ENCODE measurements at regions not wholly inside any gene's neighbourhood (a gene's known extent, or its start where the extent isn't known, plus 50 kb on each side); places are given as distances from the start of the nearest gene placed in this dataset.
"Not testable (repeated sequence)": the region's sequence is repeated elsewhere in the genome, so short reads cannot be mapped to it uniquely, and the experiment has no call there.

DNA sequence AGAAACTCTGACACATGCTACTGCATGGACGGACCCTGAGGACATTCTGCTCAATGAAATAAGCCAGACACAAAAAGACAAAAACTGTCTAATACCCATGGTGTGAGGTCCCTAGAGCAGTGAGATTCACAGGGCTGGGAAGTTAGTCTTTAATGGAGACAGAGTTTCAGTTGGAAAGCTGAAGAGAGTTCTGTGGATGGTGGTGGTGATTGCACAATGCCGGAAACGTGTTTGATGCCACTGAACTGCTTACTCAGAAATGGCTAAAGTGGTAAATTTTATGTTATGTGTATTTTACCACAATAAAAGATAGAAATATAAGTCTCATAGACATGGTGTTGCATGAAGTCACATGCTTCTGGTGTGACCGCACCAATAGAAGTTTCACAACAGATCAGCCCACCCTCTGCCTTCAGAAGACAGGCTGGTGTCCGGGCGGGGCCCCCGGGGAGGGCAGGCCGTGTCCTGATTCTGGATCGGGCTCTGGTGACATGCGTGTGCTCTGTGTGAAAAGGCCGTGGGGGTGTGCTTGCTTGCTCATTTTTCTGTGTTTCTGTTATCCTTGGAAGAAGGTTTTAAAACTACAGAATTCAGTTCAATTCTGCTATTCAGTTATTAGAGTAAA lies 108.5 kb upstream of the ZNF469 start:
- DNase-seq: not testable (repeated sequence)

DNA sequence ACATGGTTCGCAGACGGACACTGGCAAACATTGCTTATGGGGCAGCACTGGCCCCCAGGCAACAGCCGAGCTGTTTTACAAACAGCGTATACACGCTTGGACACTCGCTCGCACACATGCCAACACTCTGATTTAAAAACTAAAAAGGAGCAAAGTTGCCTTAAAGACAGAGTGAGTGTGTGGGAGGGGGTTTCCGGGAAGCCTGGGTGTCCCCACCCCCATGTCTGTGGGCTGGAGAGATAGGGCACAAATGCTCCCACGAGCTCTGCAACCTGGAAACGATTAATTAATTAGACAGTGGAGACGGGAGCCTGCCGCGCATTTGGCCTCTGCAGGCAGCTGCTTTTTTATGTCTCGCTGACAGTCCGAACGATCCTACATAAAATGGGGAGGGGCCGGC lies 107.9 kb upstream of the ZNF469 start:
- no peak for DNase-seq

DNA sequence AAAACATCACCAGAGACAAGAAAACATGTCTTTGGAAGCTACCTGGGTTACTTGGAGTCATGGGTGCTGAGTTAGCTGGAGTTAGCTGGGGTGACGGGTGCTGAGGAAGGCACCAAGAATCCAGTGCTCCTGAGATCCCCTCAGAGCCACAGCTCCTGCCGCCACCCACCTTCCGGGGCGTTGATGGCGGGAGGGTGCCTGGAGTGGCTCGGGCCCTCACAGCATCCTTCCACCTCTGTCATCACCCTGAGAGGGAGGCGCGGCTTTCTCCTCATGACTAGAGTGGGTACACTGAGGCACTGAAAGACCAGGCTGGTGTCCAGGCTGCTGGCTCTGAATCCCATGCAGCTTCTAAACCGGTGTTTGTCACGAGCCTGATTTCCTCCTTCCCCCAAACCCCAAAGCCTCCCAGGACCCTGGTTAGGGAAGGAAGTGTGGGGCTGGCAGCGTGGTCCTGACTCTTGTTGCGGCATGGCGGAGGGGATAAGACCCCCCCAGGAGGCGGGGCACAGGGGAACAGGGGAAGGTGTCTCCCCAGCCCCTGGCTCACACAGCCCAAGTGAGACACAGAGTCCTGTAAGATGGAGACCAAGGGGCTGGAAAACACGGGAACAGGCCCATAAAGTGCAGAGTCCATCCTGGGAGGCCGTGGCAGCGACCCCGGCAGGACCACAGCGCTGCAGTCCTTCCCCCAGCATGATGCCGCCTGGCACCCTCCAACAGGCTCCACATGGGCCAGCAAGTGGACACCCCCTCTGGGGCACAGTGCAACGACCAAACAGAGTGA lies 107.2 kb upstream of the ZNF469 start:
- not testable (repeated sequence) for DNase-seq

DNA sequence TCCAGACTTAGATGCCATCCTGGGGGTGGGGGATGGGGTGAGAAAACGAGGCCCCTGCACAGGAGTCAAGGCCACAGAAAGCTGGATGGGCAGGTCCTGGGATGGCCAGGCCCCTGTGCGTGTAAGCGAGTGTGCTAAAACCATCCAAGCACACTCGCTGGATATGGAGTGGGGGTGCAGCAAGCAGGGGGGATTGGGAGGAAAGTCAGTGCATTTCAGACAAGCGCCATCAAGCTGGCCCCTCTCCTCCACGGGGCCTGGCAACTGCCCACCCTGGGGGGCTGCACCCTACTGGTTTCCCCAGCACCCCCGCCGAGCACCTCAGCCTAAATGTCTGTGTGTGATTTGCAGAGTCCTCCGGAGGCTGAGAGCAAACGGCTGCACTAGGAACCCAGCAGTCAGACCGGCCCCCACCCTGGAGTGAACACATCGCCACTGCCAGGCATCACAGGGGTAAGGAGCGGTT lies 106.6 kb upstream of the ZNF469 start:
- DNase-seq: not testable (repeated sequence)

DNA sequence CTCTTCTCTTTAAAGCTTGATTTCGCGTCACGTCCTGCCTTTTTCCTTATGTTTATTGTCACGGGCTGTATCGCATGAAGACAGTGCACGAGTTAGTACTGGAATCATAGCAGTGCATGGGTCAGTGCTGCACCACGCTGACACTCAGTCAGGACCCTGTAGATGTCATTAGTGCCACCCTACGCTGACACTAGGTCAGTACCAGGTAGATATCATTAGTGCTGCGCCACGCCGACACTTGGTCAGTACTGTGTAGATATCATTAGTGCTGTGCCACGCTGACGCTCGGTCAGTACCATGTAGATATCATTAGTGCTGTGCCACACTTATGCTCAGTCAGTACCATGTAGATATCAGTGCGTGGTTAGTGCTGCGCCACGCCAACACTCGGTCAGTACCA lies 106.2 kb upstream of the ZNF469 start:
- no peak for DNase-seq

DNA sequence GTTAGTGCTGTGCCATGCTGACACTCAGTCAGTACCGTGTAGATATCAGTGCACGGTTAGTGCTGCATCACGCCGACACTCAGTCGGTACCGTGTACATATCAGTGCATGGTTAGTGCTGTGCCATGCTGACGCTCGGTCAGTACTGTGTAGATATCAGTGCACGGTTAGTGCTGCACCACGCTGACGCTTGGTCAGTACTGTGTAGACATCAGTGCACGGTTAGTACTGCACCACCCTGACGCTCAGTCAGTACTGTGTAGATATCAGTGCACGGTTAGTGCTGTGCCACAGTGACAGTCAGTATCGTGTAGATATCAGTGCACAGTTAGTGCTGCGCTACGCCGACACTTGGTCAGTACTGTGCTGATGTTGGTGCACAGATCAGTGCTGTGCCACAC lies 102.8 kb upstream of the ZNF469 start:
- no peak for DNase-seq

DNA sequence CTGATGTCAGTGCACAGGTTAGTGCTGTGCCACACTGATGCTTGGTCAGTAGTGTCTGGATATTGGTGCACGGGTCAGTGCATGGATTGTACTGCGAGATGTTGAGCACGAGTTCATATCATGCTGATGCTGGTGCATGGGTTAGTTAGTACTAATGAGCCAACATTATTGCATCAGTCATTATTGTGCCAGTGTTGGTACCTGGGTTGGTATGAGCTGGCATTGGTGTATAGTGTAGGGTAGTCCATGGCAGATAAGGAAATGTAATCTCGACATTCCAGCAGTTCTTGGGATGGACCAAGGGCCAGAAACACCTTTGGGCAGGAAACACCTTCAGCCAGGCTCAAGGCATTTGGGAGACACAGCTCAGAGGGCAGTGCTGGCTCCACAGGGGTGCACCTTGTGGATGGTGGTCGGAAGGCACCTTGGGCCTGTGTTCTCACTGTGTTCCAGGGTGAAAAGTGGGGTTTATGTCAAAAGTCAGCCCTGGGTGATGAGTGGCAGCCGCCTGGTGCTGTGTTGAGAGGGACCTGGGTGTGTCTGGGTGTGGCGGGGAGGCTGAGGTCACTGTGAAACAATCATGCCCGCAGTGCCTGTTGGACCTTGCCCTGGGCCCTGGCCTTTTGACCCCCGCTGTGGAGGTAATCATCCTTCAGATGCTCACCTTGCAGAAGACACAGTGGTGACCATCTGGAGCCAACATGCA lies 100.7 kb upstream of the ZNF469 start:
- DNase-seq: no peak

DNA sequence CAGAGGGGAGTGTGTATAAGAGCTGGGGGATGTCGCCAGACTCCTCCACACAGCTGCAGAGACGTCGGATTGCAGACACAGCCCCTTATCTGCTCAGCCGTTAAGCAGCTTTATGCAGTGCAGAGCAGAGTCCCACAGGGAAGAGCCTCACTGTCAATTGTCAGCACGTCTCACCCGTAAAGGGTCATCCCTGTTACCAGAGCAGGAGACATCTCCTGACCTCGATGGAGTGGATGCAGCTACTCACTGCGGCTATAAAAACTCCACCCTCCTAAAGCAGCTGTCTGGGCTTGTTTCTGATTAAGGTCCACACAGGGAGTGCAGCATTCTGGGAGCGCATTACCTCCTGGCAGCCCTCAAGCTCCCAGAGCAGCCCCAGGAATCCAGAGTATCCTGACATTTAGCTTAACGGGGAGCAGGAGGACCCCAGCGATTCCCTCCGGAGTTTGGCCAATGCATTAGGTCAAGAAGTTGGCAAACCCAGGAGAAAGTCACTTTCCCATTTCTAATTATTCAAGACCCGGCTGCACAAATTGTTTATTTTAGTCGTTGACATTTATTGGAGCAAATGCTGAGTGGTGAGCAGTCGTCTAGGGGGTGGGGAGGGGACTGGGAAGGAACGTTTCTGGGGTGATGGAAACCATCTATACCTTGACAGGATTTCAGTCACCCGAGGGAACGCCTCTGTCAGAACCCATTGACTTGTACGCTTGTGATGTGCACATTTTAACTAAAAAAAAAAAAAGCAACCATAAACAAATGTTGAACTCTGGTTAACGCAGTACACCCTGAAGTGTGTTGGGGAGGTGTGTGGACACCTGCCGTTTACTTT lies 100.0 kb upstream of the ZNF469 start:
- no peak for DNase-seq

DNA sequence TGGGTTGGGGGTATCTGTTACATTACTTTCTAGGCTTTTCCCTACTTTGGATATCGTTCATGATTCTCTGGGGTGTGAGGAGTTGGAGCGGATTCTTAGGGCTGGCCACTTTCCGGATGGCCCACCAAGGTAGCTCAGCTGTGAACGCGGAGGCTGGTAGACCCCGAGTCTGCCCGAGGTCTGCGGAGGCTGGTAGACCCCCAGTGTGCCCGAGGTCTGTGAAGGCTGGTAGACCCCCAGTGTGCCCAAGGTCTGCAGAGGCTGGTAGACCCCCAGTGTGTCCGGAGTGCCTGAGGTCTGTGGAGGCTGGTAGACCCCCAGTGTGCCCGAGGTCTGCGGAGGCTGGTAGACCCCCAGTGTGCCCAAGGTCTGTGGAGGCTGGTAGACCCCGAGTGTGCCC lies 99.2 kb upstream of the ZNF469 start:
- no peak for DNase-seq

DNA sequence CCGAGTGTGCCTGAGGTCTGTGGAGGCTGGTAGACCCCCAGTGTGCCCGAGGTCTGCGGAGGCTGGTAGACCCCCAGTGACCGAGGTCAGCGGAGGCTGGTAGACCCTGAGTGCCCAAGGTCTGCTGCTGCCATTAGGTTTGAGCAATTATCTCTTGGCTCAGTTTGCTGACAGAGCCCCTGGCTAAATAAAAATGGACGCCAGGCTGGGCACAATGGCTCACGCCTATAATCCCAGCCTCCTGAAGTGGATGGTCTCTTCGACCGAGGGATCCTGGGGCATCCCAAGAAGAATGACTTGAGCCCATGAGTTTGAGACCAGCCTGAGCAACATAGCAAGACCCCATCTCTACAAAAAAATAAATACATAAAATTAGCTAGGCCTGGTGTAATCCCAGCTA lies 98.7 kb upstream of the ZNF469 start:
- no peak for DNase-seq

DNA sequence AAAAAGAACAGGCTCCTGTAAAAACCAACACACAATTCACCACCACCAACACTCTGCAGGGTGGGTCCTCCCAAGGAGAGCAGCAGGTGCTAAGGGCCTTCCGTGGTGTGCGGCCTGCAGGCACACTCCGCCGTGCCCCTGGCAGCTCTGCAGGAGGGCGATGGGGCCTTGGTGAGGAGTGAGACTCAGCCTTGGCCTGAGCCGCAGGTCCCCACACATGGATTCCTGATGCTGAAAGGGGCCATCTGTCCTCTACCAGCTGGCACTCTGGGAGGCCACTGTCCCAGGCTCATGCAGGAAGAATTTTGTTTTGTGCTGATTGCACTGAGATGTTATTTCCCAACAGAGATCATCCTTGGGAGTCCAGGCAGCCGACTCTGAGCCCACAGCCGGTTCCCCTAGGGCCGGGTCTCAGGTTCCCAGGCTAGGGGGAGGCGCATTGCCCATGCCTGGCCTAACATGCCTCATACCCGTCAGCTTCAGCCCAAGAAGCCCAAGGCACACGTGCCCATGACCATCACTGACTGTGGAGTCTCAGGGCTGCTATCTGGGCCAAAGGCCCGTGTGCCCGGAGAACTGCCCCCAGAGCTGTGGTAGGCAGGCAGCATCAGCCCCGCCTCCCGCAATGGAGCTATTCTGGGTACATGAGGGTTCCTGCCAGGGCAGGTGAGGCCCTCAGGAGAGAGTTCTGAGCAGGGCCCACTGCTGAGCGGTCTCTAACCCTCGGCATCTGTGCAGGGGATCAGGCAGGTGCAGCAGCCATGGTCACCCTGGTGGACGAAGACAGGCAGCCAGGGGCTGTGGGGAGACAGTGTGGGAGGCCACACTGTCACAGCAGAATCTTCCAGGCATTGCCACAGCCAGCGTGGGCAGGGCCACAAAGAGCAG lies 97.9 kb upstream of the ZNF469 start:
- no peak for DNase-seq

DNA sequence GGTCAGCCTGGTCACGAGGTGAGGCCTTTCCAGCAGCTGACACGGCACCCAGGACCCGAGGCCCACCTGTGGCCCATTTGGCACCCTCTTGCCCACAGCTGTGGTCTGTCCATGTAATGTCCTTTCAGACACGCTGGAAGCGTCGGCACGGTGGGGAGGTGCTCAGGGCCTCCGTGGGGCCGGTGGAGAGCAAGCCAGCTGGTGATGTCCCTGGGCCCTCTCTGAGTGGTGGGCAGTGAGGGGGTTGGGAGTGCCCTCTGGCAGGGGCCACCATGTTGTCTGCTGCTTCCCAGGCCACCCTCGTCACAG lies 97.3 kb upstream of the ZNF469 start:
- DNase-seq: no peak

DNA sequence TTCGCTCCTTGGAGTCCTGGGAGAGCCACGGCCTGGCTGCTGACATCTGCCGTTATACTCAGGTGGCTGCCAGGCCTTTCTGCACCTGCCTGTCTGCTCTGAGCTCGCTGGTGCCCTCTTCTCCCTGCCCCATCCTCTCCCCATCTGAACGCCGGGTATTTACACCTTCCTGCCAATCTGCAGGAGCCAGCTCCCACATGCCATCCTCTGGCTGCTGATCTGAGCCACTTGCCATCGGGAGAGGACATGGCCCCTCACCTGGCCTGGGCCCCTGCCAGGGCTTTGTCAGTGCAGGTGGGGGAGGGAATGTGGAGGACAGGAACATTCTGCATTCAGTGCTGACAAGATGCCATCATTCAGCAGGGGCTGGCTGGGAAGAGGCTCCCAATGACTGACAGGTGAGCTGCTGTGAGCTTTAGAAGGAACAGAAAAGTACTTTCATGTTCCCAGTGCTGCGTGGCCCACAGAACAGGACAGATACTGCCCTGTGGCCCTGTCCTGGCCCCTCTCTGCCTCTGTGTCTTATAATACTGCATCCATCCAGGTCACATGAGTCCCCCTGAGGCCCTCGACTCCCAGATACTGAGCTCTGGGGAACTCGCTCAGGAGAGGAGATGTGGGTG lies 96.3 kb upstream of the ZNF469 start:
- DNase-seq: no peak

DNA sequence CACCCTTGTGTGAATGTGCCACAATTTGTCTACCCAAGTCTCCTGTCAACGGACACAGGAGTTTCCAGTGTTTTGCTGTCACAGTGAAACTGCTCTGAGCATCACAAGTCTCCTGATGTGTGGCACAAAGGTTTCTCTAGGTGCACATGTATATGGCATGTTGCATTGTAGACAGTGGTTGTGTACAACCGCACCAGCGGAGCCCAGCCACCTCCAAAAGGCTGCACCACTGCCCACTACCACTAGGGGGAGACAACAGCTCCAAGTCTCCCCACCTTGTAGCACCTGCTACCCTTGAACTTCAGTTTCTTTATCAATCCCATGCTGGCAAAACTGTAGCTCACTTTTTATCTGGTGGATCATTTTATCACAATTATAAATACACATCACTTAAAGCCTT lies 95.5 kb upstream of the ZNF469 start:
- no peak for DNase-seq

DNA sequence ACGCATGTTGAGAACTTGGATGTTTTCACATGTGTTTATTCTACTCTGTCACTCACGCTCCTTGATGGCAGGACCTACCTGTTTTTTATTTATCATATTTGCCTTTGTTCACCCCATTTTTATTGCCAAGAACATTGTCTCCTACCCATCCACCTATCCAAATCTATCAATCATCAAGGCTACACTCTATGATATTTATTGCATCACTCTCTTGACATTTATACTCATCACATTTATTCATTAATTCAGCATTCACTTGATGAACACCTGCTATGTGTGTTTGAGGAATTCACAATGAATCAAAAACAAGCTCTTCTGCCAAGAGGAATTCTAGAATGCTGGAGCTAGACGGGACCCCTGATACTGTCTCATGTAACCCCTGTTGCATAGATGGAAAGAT lies 94.5 kb upstream of the ZNF469 start:
- DNase-seq: no peak

DNA sequence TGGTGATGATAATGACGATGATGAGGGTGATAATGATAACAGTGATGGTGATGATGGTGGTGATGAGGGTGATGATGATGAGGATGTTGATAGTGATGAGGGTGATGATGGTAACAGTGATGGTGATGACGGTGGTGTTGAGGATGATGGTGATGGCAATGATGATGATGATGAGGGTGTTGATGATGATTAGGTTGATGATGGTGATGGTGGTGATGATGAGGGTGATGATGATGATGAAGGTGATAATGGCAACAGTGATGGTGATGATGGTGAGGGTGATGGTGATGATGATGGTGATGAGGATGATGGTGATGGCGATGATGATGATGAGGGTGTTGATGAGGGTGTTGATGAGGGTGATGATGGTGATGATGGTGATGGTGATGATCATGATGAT lies 93.8 kb upstream of the ZNF469 start:
- no peak for DNase-seq

DNA sequence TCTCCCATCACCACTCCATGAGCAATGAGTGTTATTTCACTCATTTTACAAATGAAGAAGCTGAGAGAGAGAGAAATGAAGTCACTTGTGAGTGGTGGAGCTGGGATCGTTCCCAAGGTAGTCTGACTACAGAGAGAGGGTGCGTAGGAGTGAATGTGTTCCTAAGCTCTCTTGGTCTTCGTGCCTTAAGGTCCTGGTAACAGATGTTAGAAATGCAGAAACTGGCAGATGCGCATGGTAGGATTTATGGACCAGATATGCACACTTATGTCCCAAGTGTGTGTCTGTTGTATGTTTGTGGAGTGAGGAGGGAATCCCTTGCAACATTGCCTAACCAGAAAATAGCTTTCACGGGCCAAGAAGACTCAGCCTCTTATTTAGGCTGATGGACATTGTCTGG lies 93.2 kb upstream of the ZNF469 start:
- DNase-seq: no peak

DNA sequence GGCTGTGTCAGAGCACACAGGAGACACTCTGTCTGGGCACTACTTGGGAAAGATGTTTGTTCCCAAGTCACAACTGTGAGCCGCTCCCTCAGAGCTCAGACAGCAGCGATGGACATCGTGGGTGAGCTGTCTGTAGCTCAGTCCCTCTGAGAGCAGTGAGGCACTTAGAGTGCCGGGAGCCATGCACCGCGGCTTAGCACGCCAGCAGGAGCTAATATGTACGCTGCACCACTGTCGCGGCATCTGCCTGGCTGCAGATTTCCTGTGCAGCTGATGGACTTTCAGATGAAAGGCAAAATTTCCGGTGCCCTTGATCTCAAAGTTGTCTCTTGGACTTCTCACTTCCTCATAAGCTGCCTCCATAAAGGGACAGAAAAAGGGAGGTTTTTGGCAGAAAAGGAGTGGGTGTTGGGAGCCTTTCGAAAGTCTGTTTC lies 92.8 kb upstream of the ZNF469 start:
- no peak for DNase-seq

DNA sequence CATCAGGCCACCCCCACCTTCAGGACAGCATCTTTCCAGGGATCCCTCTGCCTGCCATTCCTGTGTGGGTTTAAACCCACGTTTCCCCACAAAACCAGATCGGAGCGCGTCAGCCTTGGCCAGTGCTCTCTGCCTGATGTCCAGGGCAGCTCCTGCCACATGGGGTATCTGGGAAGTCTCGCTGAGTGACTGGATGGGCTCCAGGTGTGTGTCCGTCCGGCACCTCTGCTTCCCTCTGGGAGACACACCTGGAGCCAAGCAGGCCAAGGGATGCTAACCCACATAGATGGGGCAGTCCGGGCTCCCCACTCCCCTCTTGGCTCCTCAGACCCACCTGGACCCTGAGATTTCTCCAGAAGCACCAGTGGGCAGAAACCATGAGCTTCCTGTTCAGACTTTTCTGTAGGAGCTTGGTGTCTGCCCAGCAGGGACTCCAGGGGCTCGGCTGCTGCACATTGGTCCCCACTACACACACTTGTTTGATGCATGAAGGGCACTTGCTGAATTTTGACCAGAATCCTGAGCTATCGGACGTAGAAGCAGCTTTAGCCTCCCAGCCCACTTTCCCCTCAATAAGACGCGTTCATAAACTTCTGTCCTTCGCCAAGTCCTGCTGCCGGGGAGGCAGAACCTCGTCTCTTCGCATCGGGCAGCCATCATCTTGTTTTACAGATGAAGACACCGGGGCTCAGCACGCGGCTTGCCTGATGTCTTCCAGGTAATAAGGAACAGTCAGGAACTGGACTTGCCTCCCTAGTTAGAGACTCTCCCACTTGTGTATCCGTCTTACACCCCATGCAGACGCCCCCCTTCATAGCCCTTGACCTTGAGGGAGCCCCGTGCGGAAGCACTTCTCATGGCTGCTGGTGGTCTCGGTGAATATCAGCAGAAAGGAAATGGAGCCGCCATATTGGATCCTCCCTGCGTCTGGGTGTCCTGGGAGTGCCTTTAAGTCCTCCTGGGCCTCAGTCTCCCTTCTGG lies 91.6 kb upstream of the ZNF469 start:
- DNase-seq: no peak
